Islet precursor cell (in vitro differentiated cells): ENCODE measurements at regions not wholly inside any gene's neighbourhood (a gene's known extent, or its start where the extent isn't known, plus 50 kb on each side); places are given as distances from the start of the nearest gene placed in this dataset.

Source experiments
- DNase-seq: peaks from one replicate; pipeline ENCODE4 v3.0.0-alpha.2; 2018

DNA sequence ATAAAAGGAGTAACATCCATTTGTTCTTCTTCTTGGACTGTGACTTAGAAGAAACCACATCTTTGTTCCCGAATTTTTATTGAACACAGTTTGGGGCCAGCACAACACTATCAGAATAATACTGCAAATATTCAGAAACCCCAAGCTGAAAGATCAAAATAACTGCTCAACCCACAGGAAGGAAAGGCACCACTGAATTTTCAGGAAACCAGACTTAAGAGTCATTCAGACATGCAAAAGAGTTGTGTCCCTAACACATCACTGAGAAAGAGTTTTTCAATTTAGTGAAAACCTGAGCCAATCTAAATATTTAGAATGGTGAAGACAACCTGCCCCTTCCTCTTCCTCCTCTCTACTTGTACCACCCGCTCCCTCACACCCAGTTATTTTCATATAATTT is 295.0 kb upstream of the RORA start:
- no peak for DNase-seq

DNA sequence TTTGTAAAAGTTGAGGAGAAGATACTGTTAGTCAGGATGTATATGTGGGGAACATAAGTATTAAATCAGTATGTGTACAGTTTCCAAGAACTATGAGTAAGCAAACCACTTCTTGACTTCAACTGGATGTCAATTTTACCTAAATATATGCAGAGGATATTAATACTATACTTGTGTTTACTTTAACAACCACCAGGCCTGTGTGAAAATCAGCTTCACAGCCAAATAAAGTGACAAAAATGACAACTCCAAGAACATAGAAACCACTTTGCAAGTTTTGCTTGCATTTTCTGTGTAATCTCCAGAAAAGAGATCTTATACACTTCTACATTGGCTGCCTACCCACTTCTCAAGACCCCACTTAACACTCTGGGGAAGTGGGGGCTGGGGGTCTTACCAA is 293.3 kb upstream of the RORA start:
- no peak for DNase-seq

DNA sequence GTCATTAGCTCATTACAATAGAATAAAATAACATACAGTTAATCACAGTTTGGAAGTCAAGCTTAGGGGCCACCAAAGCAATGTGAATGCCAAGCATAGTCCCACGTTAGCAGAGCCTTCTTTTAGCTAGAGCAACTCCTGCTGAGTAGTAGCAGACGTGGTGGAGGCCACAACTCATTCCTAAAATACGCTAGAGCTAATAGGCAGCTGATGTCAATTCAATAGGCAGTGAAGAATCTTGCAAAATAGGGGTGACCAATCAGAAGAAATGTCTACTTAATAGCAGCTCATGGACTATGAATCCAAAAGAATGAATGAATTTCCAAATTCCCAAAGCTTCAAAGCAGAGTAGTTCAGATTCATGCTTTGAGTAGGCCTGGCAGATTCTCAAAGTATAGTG is 292.9 kb upstream of the RORA start:
- DNase-seq = no peak

DNA sequence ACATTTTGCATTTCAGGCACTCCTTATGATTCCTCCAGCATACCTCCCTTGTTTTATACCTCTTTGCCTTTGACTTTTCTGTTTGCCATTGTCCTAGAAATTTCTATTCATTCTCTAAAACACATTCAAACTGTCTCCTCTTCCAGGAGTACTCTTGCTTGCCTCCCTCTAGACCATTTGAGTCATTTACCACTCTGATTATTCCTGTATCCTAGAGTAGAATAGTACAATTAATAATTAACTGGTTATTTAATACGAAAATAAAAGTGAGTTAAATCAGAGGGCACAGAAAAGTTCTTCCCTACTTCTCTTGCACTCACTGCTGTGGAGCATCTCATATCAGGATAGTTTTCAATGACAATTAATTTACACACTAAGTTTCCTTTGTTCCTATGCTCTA is 290.2 kb upstream of the RORA start:
- no peak for DNase-seq

DNA sequence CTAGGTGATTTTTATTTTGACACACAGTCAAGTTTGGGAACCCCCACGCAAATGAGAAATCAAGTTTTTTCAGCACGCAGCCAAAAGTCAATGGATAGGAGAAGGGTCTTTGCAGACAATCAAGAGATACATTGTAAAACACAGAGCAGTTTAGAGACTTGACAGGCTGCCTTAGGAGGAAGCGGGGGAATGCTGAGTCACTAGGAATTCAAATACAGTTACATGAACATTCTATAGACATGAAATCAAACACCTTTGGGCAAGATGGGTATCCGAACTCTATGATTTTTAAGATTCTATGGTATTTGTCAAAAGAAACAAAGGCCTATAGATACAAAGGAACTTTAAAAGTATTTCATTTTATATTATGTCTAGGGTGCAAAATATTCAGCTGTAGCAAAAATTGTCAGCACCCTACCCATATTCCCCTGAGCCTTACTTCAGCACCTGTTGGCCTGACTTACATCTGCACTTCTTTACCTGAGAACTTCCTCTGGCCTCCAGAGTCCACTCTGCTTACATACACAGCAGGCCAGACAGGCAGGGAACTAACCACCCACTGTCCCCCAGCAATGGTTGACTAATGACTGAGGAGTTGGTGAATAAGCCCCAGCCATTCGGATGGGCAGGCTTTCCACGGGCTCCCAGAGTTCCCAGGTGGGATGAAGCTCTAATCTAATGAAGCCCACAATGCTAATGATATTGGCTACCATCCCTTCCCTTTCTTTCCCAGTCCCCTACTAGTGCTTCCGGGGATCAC is 289.3 kb upstream of the RORA start:
- no peak for DNase-seq

DNA sequence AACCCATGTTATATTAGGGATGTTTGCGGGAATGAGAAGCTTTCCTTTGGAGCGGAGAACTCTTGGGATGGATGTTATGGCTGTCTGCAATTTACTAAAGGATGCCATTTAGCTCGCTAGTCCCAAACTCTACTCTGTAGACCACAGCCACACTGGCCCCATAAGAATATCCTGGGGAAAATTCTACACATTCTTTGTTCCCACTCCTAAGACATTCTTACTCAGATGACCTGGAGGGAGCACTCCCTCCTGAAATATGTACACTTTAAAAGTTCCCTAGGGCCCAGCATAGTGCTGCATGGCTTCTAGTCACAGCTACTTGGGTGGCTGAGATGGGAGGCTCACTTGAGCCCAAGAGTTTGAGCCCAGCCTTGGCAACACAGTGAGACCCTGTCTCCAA is 288.7 kb upstream of the RORA start:
- DNase-seq = peak; percentile 61

DNA sequence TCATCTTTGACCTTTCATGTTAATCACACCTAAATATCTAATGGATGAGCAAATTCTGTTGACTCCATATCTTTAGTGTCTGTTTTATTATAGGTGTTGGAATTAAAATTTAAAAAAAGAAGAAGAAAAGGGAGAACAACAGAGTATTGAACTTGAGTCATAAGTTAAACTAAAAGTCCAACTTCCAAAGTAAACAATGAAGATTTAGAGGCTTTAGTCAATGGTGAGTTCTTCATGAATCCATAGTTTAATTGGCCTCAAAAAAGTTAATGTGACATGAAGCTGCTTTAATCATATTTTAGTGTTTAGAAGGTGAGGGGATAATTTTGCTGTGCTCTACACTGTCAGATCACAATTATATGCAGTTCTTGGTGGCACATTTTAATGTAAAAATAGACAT is 288.2 kb upstream of the RORA start:
- DNase-seq = no peak

DNA sequence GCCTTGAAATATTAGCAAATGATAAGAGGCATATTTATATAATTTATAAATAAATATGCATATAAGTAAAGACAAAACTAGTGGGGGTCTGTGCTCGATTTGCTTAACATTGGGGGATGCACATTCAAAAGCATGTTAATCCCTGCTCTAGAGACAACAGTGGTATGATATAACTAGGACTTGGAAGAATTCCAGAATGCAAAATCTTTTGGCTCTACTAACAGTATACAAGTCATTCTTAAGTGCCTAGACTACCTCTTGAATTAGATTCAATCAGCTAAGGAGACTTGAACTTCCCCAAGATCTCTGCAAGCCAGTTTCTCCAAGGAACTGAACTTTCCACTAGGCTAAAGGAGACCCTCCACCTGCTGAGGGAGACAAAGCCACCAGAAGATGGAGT is 282.7 kb upstream of the RORA start:
- no peak for DNase-seq

DNA sequence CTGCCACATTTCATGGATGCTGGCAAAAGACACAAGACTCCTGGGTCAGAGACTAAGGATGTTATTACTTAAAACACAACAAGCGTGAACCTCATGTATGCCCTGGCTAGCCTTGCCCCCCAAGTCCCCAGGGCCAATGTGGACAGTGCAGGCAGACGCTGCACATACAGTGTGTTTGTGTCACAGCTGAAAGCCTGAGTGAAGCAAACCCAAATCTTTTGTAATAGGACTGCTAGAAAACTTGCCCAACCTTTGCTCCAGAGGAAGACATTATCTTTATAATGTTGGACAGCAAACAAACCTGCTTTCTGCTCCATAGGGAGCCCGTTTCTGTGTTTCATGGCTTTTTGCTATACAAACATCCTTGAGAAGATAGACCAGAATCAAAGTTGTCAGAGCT is 282.0 kb upstream of the RORA start:
- no peak for DNase-seq

DNA sequence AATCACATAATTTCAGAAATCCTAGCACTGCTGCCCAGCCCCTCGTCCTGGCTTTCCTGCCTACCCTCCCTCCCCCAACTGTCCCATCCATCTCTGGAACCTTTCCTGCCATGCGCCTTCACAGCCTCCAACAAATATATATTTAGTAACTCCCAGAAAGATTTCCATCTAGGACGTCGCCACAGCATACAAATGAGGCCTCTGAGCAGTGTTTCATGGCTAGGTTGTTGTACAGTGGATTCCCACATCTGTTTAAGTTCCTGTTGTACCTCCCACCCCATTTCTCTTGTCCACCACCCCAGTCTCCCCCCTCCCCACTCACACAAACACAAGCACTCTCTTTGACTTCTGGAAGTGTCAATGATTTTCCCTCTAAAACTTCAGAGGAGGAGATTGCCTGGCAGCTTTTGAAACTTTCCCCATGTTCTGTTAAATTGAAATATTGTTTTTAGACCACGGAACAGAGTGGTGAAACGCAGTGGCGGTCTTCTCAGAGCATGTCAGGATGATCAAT is 280.3 kb upstream of the RORA start:
- DNase-seq = no peak

DNA sequence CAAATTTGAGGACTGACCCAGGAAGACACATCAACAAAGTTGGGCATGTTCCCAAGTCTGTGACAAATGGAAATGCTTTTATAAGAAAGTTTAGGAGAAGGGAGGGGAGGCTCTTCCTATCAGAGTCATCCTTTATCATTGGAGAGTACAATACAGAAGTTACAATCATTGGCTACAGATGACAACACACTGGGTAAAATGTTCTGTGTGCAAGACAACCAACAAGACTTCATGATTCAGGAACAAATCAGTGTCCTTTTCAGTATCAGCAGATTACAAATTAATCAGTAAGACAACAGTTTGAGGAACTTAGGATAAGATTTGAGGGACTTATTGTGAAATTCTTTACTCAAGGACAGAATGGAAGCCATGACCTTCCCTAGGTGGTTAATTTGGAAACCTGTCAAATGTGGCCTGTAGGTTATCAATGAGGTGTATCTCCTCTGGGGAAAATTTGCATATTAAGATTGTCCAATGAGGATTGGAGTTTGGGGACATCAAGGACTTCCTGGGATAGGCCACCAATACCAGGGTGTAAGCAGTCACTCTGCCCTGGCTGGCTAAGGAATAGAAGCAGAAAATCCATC is 274.4 kb upstream of the RORA start:
- no peak for DNase-seq

DNA sequence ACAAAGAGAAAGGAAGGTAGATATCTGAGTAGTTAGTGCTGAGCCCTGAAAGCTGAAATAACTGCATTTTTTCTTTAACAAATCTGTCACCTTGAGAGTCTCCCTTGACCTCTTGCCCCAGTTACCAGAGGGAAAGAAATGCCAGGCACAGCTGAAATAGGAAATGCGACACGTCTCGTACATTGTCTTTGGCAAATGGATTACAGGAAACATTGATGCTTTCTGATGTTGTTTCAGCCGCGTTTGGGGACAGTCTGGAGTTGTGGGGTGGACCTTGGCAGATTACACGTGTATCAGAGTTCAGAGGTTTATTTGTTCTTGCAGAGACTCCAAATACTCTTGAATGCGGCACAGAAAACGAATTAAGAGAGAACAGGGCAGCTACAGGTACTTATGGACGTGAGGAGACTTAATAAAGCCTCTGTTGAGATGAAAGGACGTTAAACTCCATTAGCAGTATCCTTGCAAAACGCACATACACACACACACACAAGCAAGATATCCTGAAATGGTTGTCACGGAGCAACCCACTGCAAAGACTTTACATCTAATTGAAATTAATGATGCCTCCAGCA is 272.8 kb upstream of the RORA start:
- DNase-seq = no peak

DNA sequence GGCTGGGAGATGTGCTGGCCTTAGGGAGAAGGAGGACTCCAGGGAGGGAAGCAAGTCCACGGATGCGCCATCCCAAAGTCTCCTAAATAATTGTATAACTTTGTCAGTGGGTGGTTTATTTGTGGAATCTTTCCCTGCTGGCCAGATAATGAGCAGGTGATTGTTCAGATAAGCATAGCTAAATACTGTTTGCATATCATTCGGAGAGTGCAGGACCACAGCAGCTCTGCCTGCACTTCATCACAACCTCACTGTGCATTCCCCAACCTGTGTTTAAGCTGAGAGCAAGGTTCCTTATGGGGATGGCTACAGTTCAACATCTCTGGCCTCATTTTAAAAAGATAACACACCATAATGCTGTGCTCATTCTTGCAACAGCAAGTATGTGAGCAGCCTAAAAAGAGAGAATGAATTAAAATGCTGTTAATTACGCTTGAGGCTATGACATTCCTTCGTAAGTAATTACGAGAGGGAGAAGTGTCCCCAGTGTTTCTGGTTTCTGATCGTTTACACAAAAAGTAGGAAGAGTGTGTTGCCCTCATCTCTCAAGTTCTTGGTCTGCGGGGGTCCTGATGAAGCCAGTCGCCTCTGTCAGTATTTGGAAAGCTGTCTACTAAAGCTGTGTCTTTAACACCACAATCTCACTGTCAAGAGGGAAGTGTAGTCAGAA is 272.0 kb upstream of the RORA start:
- no peak for DNase-seq

DNA sequence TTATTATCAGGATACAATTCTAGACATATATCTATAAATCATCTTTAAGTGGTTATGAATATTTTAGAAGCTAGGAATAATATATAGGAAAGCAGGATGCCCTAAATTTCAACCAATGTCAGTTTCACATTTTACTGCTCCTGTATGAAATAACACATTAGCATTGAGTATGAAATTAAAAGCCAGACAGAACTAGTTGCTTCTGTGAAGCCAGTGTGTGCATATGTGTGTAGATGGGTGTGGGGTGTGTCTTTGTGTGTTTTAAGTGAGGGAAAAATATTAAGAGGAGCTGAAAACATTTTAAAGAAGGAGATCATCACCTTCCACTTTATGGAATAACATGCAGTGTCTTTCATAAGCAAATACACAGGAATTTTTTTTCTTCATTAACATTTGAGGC is 271.4 kb upstream of the RORA start:
- DNase-seq = no peak

DNA sequence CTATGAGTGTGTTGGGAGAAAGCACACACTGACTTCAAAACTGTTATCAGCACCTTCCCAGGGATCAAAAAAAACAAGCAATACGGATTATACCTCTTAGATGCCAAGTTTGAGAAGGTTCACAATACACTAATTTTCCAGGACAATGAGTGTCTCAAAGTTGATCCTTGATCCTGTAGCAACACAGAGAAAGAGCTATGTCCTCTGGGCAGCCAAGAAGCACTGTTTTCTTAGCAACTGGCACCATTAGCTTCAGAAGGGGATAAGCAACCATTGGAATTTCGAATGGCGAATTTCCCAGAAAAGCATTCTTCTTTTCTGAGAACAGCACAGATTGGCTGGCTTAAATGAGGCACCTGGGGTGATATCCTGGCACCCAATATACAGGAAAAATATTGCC is 270.3 kb upstream of the RORA start:
- no peak for DNase-seq

DNA sequence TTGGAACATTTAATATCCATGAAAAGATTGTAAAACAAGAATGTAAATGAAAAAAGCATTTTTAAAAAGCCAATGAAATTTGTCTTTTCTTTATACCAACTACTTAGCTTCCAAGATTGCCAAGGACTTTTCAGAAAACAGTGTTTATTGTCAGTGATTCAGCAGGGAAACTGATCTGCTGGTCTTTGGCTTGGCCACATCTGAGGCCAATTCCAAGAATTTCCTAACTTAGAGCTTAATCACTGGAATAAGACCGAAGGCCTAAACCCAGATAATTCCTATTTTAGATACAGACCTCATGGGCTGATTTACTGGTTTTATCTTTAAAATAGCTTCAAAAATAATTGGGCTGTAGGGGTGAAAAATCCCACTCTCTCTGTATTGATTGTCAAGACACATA is 260.5 kb upstream of the RORA start:
- no peak for DNase-seq

DNA sequence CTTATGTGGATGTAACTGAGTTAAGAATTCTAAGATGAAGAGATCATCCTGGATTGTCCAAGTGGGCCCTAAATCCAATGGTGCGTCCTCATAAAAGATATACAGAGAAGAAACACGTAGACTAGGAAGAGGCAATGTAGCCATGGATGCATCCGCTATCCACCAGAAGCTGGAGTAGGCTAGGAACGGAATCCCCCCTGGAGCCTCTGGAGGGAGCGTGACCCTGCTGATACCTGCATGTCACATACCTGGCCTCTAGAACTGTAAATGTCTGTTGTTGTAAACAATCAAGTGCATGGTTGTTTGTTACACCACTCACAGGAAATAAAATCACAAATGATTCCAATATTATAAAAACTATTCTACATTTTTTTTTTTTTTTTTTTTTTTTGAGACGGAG is 254.5 kb upstream of the RORA start:
- no peak for DNase-seq

DNA sequence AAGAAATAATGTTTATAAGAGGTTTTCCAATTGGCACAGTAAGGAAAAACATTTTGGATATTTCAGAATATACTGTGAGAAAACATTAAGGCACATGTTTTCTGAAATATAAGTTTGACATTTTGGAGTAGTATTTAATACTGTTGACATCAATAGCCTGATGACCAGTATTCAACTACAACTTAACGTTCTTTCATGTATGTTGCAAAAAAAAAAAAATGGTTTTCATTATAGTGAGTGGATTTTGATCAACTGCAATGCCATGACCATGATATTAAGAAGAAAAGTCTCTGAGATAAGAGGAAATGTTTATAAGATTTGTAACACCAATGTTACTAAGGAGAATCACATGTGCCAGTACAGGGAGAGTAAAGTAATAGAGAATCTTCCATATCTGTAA is 252.8 kb upstream of the RORA start:
- no peak for DNase-seq

DNA sequence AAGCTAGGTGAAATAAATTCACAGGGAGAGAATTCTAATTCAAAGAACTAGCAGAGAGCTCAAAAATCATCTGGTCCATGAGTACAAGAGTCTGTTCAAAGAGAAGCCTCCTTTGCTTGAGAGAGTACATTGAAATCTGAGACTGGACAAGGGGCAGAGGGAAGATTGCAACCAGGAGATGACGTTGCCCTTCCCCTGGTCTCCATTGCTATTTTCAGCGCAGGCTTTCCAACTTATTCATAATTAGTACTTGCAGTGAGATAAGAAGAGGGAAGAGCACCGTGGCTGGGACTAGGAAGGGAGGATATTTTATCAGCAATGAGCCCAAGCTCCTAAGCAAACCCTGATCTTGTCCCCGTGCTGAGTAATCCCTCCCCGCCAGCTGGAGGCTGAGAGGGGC is 251.8 kb upstream of the RORA start:
- DNase-seq = no peak

DNA sequence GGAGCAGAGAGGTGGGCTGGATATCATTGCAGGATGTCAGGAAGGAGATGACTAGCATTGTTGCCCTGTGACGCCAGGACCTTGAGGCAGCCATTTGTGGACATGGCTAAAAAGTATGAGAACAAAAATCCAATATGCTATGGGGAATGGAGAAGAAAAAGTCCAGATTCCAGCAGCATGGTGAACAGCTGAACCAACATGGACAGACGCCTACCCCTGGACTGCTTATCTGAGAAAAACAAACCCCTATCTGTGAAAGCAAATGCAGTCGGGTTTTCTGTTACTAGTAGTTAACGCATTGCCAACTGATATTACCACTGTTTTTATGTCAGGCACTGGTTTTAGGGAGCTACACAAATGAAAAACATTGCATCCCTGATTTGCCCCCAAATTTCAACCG is 251.2 kb upstream of the RORA start:
- no peak for DNase-seq

DNA sequence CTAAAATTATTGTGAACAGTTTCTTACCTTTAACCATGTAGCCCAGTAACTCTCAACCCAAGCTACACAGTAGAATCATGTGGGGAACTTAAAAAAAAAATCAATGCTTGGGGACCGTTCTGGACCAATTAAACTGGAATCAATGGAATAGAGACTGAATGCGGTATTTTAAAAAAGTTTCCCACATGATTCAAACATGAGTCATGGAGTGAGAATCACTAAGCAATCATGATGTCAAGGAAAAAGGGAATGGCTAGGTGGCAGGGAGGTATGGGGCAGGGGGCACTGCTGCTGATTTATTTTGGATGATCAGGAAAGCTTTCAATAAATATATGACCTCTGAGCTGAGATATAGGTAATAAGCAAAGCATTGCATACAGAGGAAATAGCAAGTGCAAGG is 250.5 kb upstream of the RORA start:
- DNase-seq = no peak

DNA sequence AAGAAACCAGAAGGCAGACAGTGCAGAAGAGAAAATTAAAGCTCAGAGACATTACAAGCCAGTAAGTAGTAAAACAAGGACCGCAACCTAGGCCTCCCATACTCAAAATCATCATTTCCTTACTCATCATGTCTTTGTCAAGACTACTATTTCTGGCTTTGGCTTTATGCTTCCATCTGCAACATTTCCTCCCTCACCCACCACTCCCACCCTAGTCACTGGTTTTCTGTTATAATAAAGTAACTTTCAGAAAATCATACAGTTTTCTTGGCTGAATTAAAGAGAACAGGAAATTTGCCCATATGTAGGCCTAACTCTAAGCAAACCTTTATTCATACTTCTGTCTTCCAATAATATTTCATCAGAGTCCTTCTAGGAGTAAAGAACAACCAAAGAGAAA is 247.6 kb upstream of the RORA start:
- no peak for DNase-seq

DNA sequence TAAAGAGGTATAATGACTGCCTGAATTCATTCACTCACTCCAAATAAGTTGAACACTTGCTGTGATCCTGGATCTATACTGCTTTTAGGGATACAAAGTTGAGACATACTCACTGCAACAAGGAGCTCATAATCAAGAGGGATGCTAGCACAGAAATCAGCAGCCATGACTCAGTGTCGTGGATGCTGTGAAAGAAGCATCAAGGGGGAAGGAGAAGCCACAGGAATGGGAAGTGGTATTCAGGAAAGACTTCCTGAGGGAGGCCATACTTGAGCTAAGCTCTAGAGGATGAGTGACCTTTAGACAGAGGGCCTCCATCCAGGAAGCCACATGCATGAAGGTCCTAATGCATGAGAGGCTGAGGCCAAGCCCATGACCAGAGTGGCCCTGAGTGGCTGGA is 245.7 kb upstream of the RORA start:
- DNase-seq = no peak

DNA sequence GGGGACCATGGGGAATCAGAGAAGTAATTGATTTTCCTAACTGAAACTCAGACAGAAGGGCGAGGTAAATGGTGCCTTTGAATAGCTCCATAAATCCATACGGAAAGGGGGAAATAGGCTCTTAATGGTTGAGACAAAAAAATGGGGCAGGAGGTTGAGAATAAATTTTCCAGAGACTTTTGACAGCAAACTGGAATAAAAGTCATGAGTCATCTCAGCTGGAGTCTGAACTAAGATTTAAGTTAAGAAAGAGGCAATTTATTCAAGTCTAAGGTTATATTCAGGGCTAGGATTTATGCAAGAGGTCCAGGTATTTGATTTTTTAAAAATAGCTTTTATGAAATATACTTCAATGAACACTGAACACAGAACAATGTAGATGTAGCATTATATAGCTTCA is 238.7 kb upstream of the RORA start:
- DNase-seq = no peak
